LNCAP (cell line): ENCODE measurements at regions not wholly inside any gene's neighbourhood (a gene's known extent, or its start where the extent isn't known, plus 50 kb on each side); places are given as distances from the start of the nearest gene placed in this dataset.

Experiments used
- TF ChIP-seq, protein P1 (sequence below): fragments of 450-650 bp; IDR thresholded peaks from 2 replicates; pipeline ENCODE4 v1.5.1; 2017; ENCODE audit warnings: mild to moderate bottlenecking

DNA sequence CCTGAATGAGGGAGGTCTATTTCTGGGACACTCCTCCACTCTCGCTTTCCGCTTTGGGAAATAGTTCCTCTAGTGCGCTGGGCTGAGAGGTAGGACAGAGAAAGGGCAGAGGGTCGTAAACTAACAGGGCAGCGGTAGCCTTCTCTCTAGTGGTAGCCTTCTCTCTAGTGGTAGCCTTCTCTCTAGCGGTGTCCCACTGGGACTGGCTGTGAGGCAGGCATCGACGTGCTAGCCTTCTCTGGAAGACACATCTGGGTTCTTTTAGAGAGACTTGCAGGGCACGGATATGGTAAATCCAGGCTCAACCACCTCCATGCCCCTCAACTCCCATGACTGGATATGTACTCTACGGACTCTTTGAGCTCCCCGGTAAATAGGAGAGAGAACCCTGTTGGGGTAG, 74.7 kb upstream of the SLC22A16 start:
- TF ChIP-seq, protein P1, sequence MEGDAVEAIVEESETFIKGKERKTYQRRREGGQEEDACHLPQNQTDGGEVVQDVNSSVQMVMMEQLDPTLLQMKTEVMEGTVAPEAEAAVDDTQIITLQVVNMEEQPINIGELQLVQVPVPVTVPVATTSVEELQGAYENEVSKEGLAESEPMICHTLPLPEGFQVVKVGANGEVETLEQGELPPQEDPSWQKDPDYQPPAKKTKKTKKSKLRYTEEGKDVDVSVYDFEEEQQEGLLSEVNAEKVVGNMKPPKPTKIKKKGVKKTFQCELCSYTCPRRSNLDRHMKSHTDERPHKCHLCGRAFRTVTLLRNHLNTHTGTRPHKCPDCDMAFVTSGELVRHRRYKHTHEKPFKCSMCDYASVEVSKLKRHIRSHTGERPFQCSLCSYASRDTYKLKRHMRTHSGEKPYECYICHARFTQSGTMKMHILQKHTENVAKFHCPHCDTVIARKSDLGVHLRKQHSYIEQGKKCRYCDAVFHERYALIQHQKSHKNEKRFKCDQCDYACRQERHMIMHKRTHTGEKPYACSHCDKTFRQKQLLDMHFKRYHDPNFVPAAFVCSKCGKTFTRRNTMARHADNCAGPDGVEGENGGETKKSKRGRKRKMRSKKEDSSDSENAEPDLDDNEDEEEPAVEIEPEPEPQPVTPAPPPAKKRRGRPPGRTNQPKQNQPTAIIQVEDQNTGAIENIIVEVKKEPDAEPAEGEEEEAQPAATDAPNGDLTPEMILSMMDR, result no peak

DNA sequence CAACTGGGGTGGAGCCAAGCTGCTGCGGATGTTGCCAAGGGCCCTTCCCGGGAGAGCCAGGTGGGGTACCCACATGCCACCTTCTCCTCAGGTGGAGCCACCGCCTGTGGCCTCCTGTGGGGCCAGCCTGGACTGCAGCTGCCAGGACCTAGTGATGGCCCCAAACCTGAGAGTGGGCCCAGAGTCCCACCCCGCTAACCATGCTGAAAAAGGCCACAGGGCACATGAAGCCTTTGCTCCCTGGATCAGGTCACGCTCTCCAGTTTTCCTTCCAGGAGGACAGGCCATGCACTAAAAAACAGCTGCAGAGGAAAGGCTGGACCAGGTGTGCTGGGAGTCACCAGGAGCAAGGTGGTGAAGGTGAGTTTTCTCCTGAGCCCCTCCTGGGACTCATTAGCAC, 73.9 kb upstream of the SLC22A16 start:
- TF ChIP-seq, protein P1, result no peak

DNA sequence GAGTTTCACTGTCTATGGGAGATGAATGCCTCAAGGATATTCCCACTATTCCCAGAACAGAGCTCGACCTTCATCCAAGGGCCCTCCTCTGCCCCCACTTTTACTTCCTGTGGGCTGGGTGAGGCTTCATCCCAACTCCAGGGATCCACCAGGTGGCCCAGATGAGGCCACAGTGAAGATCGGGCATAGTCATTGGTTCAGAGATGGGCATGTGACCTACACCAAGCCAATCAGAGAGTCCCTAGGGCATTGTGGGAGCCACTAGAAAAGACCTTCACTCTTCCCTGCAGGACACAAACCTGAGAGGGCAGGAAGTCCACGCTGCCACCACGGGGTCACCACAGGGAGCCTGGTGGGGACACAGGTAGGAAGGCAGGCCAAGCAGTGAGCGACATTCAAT, 72.9 kb upstream of the SLC22A16 start:
- TF ChIP-seq, protein P1, result no peak

DNA sequence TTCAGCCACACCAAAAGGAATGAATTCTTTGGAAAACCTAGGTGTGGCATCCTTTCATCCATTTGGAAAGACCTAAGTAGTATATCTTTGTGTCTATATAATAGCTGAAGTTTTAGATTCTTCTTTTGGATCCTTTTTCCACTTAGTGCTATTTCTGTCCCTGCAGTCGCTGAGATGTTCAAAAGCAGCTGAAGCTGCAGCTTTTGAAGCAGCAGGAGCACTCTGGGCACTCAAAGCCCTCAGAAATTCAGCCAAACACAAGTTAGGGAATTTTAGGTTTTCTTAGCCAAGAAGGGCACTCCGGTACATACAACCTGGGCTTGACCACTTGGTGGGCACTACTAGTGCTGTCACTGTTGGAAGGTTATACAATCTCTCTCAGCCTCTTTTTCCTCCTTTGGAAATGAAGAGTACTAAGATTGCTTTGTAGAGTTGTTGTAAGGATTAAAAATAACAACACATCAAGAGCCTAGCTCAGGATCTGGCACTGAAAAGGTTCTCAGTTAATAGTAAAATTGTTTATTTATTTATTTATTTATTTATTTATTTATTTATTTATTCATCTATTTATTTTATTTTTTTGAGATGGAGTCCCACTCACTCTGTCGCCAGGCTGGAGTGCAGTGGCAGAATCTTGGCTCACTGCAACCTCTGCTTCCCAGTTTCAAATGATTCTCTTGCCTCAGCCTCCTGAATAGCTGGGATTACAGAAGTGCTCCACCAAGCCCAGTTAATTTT, 71.9 kb upstream of the SLC22A16 start:
- TF ChIP-seq, protein P1, result no peak

DNA sequence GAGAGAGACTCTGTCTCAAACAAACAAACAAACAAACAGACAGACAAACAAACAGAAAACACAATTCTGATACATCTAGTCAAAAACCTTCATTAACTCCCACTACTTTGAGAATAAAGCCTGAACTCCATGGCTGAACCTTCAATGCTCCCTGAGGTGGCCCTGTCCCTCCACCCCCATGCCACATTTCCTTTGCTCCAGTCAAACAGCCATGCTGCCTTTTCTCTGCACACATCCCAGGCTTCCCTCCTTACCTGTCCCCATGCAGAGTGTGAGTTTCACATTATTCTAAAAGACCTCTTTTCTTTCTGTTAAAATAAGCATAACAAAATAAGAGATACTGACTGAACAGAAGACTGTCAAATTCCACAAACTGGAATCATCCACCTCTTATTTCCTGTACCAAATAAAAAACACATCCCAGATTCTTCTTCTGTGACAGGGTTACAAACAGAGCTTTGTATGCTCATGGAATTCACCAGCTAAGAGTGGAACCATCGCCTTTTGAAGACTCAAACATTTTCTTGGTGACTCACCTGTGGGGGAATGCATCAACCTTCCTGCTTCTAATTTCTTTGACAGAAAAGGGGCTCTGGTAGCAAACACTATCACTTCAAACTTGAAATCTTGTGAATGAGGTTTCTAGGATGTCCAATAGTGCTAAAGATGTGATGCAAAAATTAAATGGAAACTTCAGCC, 71.0 kb upstream of the SLC22A16 start:
- TF ChIP-seq, protein P1, result no peak

DNA sequence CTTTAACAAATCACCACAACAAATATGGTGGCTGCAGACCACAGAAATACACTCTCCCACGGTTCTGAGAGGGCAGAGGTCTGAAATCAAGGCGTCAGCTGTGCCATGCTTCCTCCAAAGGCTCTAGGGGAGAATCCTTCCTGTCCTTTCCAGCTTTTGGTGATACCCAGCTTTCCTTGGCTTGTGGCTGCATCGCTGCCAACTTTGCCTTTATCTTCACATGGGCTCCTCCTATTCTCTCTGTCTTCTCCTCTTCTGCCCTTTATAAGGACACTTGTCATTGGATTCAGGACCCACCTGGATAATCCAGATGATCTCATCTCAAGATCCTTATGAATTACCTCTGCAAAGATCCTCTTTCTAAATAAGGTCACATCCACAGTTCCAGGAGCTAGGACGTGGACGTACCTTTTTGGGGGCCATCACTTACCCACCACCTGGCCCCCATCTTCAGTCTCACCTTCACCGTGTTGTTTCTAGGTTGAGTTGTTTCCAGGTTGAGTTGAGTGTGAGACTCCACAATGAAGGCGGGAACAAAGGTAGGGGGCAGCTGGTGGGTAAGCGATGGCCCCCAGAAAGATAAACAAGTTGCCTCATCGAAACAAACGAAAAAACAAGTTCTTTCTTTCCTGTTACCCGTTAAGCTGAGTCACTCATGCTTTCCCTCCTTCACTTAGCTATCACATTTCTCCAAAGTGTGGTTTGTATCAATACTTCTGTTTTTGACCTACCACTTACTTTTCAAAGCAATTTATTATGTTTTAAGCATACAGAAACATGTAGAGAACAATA, 68.9 kb upstream of the SLC22A16 start:
- TF ChIP-seq, protein P1, result no peak

DNA sequence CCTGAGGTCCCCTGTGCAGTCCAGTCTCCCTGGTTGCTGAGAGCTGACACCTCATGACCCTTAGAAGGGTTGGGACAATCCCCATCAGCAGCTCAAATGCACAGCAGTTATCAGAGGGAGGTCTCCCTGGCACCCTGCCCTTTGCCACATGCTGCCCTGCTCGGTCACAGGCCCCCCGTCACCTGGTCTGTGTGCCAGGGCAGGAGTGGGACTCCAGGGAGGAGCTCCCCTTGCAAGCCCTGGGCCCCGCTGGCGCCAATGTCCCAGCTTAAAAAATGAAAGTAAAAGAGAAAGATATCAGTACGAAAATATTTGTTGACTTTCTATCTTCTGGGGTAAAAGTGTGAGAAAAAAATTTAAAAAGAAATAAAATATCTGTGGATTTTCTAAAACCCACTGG, 68.1 kb upstream of the SLC22A16 start:
- TF ChIP-seq, protein P1, result no peak
